VCaP (cell line): ENCODE measurements at regions not wholly inside any gene's neighbourhood (a gene's known extent, or its start where the extent isn't known, plus 50 kb on each side); places are given as distances from the start of the nearest gene placed in this dataset.

Experiments
- H3K27ac ChIP-seq: fragments of 450-650 bp; 2 replicates; pipeline ENCODE4 v1.5.1; 2017
- TF ChIP-seq, protein P1 (sequence below): fragments of 450-650 bp; conservative IDR thresholded peaks from 2 replicates; pipeline ENCODE4 v1.5.1; 2017; ENCODE audit warnings: mild to moderate bottlenecking, moderate library complexity

DNA sequence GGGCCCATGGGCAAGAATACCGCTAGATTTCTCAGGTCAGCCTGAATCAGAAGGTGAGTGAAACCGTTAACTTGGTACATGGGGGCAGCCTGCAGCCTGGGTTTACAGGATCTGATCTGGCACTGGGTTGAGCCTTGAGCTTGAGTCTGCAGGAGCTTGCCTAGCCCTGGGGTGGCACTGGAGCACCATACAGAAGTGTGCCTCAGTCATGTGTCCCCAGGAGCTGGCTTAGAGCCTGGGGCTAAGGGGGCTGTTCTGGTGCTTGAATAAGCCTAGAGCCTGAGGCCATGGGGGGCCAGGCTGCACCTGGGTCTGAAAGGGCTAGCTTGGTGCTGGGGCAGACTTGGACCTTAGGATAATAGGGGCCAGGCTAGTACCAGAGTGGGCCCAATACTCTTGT is 457.2 kb upstream of the PBX1 start:
- TF ChIP-seq, protein P1, sequence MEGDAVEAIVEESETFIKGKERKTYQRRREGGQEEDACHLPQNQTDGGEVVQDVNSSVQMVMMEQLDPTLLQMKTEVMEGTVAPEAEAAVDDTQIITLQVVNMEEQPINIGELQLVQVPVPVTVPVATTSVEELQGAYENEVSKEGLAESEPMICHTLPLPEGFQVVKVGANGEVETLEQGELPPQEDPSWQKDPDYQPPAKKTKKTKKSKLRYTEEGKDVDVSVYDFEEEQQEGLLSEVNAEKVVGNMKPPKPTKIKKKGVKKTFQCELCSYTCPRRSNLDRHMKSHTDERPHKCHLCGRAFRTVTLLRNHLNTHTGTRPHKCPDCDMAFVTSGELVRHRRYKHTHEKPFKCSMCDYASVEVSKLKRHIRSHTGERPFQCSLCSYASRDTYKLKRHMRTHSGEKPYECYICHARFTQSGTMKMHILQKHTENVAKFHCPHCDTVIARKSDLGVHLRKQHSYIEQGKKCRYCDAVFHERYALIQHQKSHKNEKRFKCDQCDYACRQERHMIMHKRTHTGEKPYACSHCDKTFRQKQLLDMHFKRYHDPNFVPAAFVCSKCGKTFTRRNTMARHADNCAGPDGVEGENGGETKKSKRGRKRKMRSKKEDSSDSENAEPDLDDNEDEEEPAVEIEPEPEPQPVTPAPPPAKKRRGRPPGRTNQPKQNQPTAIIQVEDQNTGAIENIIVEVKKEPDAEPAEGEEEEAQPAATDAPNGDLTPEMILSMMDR: no peak
- no peak overlapping the region for H3K27ac ChIP-seq

DNA sequence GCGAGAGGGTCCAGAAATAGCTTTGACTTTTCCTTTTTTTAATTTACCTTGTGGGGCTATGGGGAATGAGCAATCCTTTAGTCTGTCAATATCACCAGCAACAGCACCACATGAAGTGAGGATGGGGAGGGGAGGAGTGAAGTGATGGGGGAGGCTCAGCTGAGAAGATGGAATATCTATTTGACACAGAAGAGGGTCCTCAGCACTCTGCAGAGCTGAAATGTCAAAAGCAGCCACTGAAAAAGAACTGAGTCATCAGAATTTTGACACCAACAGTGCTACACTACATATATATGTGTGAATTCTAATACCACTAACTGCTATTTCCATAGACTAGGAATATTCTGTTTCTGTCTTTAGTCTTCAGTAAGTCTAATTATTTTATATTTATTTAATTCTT is 427.0 kb upstream of the PBX1 start:
- TF ChIP-seq, protein P1: no peak
- H3K27ac ChIP-seq: no peak overlapping the region

DNA sequence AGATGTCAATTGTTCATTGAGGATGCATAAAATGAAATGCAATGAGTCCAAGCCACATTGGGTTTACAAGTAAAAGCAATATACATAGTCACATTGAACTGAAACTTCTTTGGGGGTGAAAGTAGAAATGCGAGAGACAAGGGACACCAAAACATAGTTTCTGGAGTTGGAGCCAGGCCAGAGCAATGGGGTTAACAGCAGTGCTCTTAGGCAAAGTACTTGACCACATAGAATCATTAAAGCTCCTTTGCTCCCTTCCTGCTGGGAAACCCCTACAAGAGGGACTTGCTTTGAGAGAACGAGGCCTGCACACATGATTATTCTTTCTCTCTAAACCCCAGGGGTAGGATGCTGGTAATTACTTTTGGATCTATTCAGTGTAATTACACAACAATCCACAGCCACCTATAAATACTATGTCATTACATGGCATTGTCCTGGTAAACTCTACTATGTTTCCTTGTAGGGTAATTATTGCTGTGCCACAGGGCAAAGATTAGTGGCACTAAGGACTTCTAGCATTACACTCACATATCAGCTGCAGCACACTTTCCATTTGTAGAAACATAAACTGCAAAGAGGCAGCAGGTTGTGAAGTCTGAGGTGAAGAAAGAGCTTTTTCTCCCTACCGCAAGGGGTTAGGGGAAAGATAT is 421.6 kb upstream of the PBX1 start:
- no peak overlapping the region for H3K27ac ChIP-seq
- TF ChIP-seq, protein P1: no peak

DNA sequence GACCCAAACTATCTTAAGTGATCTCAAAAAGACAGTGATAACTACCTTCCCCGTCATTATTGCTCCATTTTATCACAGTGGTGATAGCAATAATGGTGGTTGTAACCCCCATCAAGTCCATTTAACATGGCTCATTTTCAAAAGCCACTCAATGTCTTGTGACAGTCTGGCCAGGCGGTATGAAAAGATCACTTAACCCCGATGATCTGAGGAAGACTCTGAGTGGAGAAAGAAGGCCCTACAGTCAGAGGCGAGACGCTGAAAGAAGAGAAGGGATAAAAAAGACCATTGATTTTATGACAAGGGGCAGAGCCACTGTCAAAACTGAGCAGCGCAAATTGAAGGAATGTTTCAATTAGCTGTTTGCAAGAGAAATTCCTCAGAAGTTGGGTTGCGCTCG is 417.2 kb upstream of the PBX1 start:
- TF ChIP-seq, protein P1: no peak
- H3K27ac ChIP-seq: no peak overlapping the region

DNA sequence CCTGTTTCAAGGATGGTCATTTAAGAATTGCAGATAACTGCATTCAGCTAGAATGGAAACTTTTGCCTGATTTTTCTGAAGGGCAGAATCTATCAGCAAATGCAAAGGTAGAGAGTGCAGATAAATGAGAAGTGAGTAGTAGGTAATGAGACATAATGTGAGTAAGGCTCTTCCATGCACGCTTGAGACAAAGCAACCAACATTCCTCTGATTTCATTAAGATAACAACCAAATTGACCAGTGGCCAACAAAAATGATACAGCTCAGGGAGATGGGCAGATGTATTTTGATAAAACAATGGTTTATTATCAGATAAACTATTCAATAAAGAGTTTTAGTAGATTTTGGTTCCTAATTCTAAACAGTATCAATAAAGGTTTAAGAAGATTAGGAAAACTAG is 404.4 kb upstream of the PBX1 start:
- H3K27ac ChIP-seq: no peak overlapping the region
- TF ChIP-seq, protein P1: no peak

DNA sequence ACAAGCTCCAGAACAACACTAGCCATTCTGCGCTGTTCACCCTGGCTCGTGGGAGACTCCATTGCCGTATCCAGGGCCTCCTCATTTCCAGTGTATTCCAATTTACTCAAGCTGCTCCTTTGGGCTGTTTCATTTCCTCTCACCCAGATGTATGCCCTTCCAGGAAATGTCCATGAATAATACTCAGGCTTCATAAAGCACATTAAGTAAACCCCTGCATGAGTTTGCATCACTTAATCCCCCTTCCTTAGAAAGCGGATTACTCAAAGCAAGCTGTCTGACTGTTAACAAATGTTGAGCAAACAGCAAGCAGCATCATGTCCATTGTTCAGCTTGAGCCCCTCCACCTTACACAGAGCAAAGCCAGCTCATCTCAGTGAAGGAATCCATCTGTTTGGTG is 403.6 kb upstream of the PBX1 start:
- TF ChIP-seq, protein P1: no peak

DNA sequence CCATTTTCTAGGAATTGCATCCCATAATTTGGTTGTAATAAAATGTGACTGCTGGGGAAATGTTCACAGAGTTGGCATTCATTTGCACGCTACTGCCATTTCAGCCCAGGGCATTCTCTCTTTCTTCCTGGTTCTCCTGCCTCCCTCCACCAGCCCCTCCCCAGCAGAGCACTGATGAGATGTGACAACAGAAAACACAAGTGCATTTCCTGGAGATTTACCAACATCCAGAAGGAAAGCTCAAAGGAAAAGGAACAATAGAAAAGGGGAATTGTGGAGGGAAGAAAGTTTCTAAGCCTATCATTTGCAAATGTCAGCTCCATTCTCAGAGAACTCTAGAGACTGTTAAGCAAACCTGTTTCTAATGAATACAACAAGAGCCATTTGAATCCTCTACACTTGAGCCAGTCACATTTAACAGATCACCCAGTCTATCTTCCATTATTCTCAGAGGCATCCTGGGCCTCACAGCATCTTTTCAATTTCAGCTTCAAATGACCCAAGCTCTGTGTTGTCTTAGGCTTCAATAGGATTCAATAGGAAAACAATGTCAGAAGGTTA is 395.6 kb upstream of the PBX1 start:
- TF ChIP-seq, protein P1: no peak

More for the DNA sequence above, 403.6 kb upstream of the PBX1 start:
- H3K27ac ChIP-seq: no peak overlapping the region

More for the DNA sequence above, 395.6 kb upstream of the PBX1 start:
- H3K27ac ChIP-seq: no peak overlapping the region
